ENCODE measurements at regions not wholly inside any gene's neighbourhood (a gene's known extent, or its start where the extent isn't known, plus 50 kb on each side); places are given as distances from the start of the nearest gene placed in this dataset.

DNA sequence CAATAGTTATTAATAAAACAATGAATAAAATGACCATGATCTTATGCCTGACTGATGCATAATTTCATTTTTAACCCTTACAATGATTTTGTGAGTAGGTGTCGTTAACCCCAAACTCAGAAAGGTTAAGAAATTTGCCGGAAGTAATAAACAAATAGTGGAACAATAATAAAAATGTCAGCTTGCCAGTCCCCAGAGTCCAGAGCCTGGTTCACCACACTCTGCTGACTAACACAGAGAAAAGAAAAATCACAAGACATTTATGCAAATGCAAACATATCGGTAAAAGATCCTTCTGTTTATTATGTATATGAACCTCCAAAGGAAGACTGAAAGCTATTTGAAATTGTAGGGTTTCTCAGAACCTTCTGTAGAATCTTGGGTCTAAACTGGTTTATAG is 563.7 kb downstream of the EFNB2 start:
- no peak overlapping the region for H3K4me3 ChIP-seq
- TF ChIP-seq, protein P1, sequence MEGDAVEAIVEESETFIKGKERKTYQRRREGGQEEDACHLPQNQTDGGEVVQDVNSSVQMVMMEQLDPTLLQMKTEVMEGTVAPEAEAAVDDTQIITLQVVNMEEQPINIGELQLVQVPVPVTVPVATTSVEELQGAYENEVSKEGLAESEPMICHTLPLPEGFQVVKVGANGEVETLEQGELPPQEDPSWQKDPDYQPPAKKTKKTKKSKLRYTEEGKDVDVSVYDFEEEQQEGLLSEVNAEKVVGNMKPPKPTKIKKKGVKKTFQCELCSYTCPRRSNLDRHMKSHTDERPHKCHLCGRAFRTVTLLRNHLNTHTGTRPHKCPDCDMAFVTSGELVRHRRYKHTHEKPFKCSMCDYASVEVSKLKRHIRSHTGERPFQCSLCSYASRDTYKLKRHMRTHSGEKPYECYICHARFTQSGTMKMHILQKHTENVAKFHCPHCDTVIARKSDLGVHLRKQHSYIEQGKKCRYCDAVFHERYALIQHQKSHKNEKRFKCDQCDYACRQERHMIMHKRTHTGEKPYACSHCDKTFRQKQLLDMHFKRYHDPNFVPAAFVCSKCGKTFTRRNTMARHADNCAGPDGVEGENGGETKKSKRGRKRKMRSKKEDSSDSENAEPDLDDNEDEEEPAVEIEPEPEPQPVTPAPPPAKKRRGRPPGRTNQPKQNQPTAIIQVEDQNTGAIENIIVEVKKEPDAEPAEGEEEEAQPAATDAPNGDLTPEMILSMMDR (IDR thresholded peaks at IDR 0.05), result no peak
- TF ChIP-seq POLR2A (IDR thresholded peaks at IDR 0.05), result no peak
- H3K27me3 ChIP-seq, result no peaks in the 10 kb centered on the region
- no peaks in the 10 kb centered on the region for H3K4me1 ChIP-seq (replicated peaks in 1 of 2)
- intact Hi-C loops (cut with DNase I), result no loop called here
- no peaks in the 10 kb centered on the region for H3K36me3 ChIP-seq (replicated peaks in 1 of 2)
- DNase-seq, result no peak
- 63 to 69% (median 66%) methylated on average over 3 of the region's 3 CpGs for WGBS, 4 donors
- no peak overlapping the region for H3K27ac ChIP-seq
- H3K9me3 ChIP-seq (replicated peaks in 1 of 3), result no peaks in the 10 kb centered on the region

DNA sequence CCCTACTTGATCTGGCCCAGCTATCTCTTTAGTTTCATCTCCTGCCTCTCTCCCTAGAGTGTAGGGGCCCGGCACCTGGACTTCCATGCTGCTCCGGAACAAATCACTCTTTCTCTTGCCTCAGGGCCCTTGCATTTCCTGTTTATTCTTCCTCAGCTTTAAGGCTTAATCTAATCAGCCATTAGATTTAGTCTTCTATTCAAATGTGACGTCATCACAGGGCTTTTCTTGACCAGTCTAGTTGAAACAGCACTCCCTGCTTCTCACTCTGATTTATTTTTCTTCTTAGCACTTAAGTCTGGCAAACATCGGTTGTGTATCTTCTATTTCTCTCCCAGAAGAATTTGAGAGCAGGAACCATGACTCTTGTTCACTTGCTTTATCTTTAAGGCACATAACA is 564.1 kb downstream of the EFNB2 start:
- intact Hi-C loops (cut with DNase I), result no loop called here
- 58 to 69% (median 66%) methylated on average over 4 of the region's 4 CpGs for WGBS, 4 donors
- Histone ChIP-seq H3K4me3 (no peak overlapping the region), H3K27ac (no peak overlapping the region), H3K36me3 (replicated peaks in 1 of 2) (no peaks in the 10 kb centered on the region), H3K9me3 (replicated peaks in 1 of 3) (no peaks in the 10 kb centered on the region), H3K4me1 (replicated peaks in 1 of 2) (no peaks in the 10 kb centered on the region), H3K27me3 (no peaks in the 10 kb centered on the region)
- no peak for TF ChIP-seq POLR2A (IDR thresholded peaks at IDR 0.05)
- TF ChIP-seq, protein P1 (IDR thresholded peaks at IDR 0.05), result no peak
- no peak for DNase-seq

DNA sequence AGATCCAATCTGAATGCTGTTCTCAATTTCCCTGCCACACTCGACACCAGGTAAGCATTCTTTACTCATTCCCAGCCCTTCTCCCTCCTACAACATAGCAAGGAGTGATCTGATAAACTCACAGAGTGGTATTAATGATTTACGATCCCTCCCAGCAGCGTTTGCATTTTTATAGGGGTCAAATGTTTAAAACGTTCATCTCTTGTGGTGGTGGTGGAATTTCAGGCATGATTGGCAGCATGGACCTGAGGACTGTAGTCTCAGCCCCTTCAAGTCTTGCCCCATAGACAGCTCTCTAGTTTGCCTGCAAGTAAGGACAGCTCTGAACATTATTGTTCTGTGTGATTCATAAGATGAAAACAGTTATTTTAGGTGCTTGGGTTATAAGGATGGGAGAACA is 565.7 kb downstream of the EFNB2 start:
- Histone ChIP-seq H3K4me3 (no peak overlapping the region), H3K4me1 (replicated peaks in 1 of 2) (no peaks in the 10 kb centered on the region), H3K27ac (no peak overlapping the region), H3K27me3 (no peaks in the 10 kb centered on the region), H3K36me3 (replicated peaks in 1 of 2) (no peaks in the 10 kb centered on the region), H3K9me3 (replicated peaks in 1 of 3) (no peaks in the 10 kb centered on the region)
- WGBS, 4 donors, result 34 to 55% (median 42%) methylated on average over 4 of the region's 4 CpGs
- intact Hi-C loops (cut with DNase I), result no loop called here
- DNase-seq, result no peak
- no peak for TF ChIP-seq POLR2A (IDR thresholded peaks at IDR 0.05)
- TF ChIP-seq, protein P1 (IDR thresholded peaks at IDR 0.05), result no peak

GRCh38 chr13:105965910-105966309 is 569.6 kb downstream of the EFNB2 start:
- Histone ChIP-seq H3K4me1 (replicated peaks in 1 of 2) (no peaks in the 10 kb centered on the region), H3K27ac (no peak overlapping the region), H3K36me3 (replicated peaks in 1 of 2) (no peaks in the 10 kb centered on the region), H3K9me3 (replicated peaks in 1 of 3) (no peaks in the 10 kb centered on the region), H3K27me3 (no peaks in the 10 kb centered on the region), H3K4me3 (no peak overlapping the region)
- 78 to 83% (median 81%) methylated on average over 7 of the region's 7 CpGs for WGBS, 4 donors
- intact Hi-C loops (cut with DNase I), result no loop called here
- DNase-seq, result no peak
- TF ChIP-seq POLR2A (IDR thresholded peaks at IDR 0.05), result no peak
- TF ChIP-seq, protein P1 (IDR thresholded peaks at IDR 0.05), result no peak
